MM.1S (cell line): ENCODE measurements at regions not wholly inside any gene's neighbourhood (a gene's known extent, or its start where the extent isn't known, plus 50 kb on each side); places are given as distances from the start of the nearest gene placed in this dataset.

Experiments used
- CTCF ChIP-seq: fragments of 300-600 bp; sonication (generic); IDR thresholded peaks from 2 replicates; pipeline ENCODE4 v1.5.1; 2016; ENCODE audit warnings: antibody characterized with exemption, low read length, mixed read lengths
- EZH2 ChIP-seq: fragments of 300-600 bp; sonication (generic); optimal IDR thresholded peaks from 2 replicates; pipeline ENCODE3; 2017; ENCODE audit warnings: low read depth, mild to moderate bottlenecking, antibody characterized with exemption, low read length, mixed read lengths
- EZH2phosphoT487 ChIP-seq: fragments of 300-600 bp; sonication (generic); IDR thresholded peaks from 2 replicates; pipeline ENCODE4 v1.6.1; 2018; ENCODE audit warnings: antibody characterized with exemption, low read length

- TF ChIP-seq CTCF: no peak
- TF ChIP-seq EZH2: no peak
- TF ChIP-seq EZH2phosphoT487: no peak
These were observed 91.5 kb upstream of the ZNF217 start for GRCh38 chr20:53685070-53685595.
